ENCODE measurements at regions not wholly inside any gene's neighbourhood (a gene's known extent, or its start where the extent isn't known, plus 50 kb on each side); places are given as distances from the start of the nearest gene placed in this dataset.

GRCh38 chr1:201661823-201662359, 123.0 kb downstream of the NAV1 start:
- Histone ChIP-seq H3F3A (ENCODE audit: insufficient read depth, low read length, poor library complexity, severe bottlenecking) (no peaks in the 10 kb centered on the region), H3K9me3 (ENCODE audit: low read length) (no peaks in the 10 kb centered on the region), H3K9me2 (ENCODE audit: insufficient read depth, low read length) (no peaks in the 10 kb centered on the region), H3K27ac (ENCODE audit: low read length) (no peak overlapping the region), H3K36me3 (ENCODE audit: insufficient read depth, low read length) (no peaks in the 10 kb centered on the region), H3K9ac (ENCODE audit: low read length) (no peak overlapping the region), H3K27me3 (ENCODE audit: insufficient read depth, low read depth, low read length) (no peaks in the 10 kb centered on the region), H3K4me3 (ENCODE audit: low read length) (no peak overlapping the region), H2AFZ (ENCODE audit: low read depth, low read length) (no peak overlapping the region), H3K79me2 (replicated peaks; ENCODE audit: insufficient read depth, low read length) (peaks cover 98% of the 10 kb centered on the region), H3K4me2 (ENCODE audit: low read length) (no peak overlapping the region), H4K20me1 (ENCODE audit: insufficient read depth) (peaks cover 55% of the 10 kb centered on the region)
- TF ChIP-seq RAD21 (conservative IDR thresholded peaks at IDR 0.05) (no peak), POLR2AphosphoS5 (IDR thresholded peaks at IDR 0.05) (no peak), CTCF (IDR thresholded peaks at IDR 0.05; ENCODE audit: poor library complexity, severe bottlenecking) (no peak)

- Histone ChIP-seq H3F3A (ENCODE audit: insufficient read depth, low read length, poor library complexity, severe bottlenecking) (no peaks in the 10 kb centered on the region), H4K20me1 (ENCODE audit: insufficient read depth) (peaks cover 55% of the 10 kb centered on the region), H3K9me3 (ENCODE audit: low read length) (no peaks in the 10 kb centered on the region)
Observed at GRCh38 chr1:201662646-201663045, 123.7 kb downstream of the NAV1 start.

More at GRCh38 chr1:201662646-201663045, 123.7 kb downstream of the NAV1 start:
- Histone ChIP-seq H3K4me2 (ENCODE audit: low read length) (no peak overlapping the region), H3K79me2 (replicated peaks; ENCODE audit: insufficient read depth, low read length) (peaks cover 98% of the 10 kb centered on the region), H3K36me3 (ENCODE audit: insufficient read depth, low read length) (no peaks in the 10 kb centered on the region), H3K9ac (ENCODE audit: low read length) (no peak overlapping the region), H3K4me3 (ENCODE audit: low read length) (no peak overlapping the region), H2AFZ (ENCODE audit: low read depth, low read length) (no peak overlapping the region), H3K27me3 (ENCODE audit: insufficient read depth, low read depth, low read length) (no peaks in the 10 kb centered on the region), H3K27ac (ENCODE audit: low read length) (no peak overlapping the region), H3K9me2 (ENCODE audit: insufficient read depth, low read length) (no peaks in the 10 kb centered on the region)
- no peak for TF ChIP-seq REST (IDR thresholded peaks at IDR 0.05; ENCODE audit: borderline replicate concordance)
- TF ChIP-seq SMC3 (conservative IDR thresholded peaks at IDR 0.05; ENCODE audit: poor library complexity): no peak
- no peak for TF ChIP-seq EP300 (conservative IDR thresholded peaks at IDR 0.05; ENCODE audit: poor library complexity, severe bottlenecking)
- TF ChIP-seq EZH2 (IDR thresholded peaks at IDR 0.05; ENCODE audit: borderline replicate concordance, insufficient read depth, low read length, poor library complexity, severe bottlenecking): no peak
- TF ChIP-seq POLR2AphosphoS5 (IDR thresholded peaks at IDR 0.05): no peak
- no peak for TF ChIP-seq TAF1 (IDR thresholded peaks at IDR 0.05; ENCODE audit: low read depth)
- no peak for TF ChIP-seq MXI1 (conservative IDR thresholded peaks at IDR 0.05; ENCODE audit: poor library complexity, severe bottlenecking)
- TF ChIP-seq RAD21 (conservative IDR thresholded peaks at IDR 0.05): no peak
- TF ChIP-seq CTCF (IDR thresholded peaks at IDR 0.05; ENCODE audit: poor library complexity, severe bottlenecking): no peak
